SK-N-SH treated with all-trans-retinoic acid at 6 μM for 48 hours (cell line): ENCODE measurements at regions not wholly inside any gene's neighbourhood (a gene's known extent, or its start where the extent isn't known, plus 50 kb on each side); places are given as distances from the start of the nearest gene placed in this dataset.

Experiments
- ATAC-seq: fragments of 200-7000 bp; cut with Tn5 transposase; 3 replicates; pipeline ENCODE4 v1.9.1; 2020; ENCODE audit warnings: mild to moderate bottlenecking, moderate library complexity
- ARNTL ChIP-seq: fragments of 450-650 bp; formaldehyde crosslinking; IDR thresholded peaks from 2 replicates; pipeline ENCODE4 v1.5.0; 2020; ENCODE audit warnings: low read depth, mild to moderate bottlenecking, moderate library complexity, borderline replicate concordance
- BACH2 ChIP-seq: fragments of 250-450 bp; sonication (Bioruptor Pico); IDR thresholded peaks from 2 replicates; pipeline ENCODE4 v1.9.0; 2021; ENCODE audit warnings: mild to moderate bottlenecking, borderline replicate concordance
- CSDC2 ChIP-seq: fragments of 250-450 bp; sonication (Bioruptor Pico); IDR thresholded peaks from 2 replicates; pipeline ENCODE4 v1.5.0; 2020; ENCODE audit warnings: mild to moderate bottlenecking, moderate library complexity
- ISL1 ChIP-seq: fragments of 250-450 bp; sonication (Bioruptor Pico); IDR thresholded peaks from 2 replicates; pipeline ENCODE4 v2.1.2; 2022; ENCODE audit warnings: mild to moderate bottlenecking, moderate library complexity
- OSR1 ChIP-seq: fragments of 250-450 bp; sonication (Bioruptor Pico); IDR thresholded peaks from 2 replicates; pipeline ENCODE4 v1.8.0; 2022; ENCODE audit warnings: moderate library complexity, mild to moderate bottlenecking, inconsistent platforms
- PPARA ChIP-seq: fragments of 250-450 bp; sonication (Bioruptor Pico); IDR thresholded peaks from 2 replicates; pipeline ENCODE4 v1.5.0; 2020; ENCODE audit warnings: mild to moderate bottlenecking, borderline replicate concordance
- RARB ChIP-seq: fragments of 250-450 bp; sonication (Bioruptor Pico); IDR thresholded peaks from 2 replicates; pipeline ENCODE4 v1.8.0; 2021; ENCODE audit warnings: mild to moderate bottlenecking, moderate library complexity
- SNAI2 ChIP-seq: fragments of 250-450 bp; sonication (Bioruptor Pico); IDR thresholded peaks from 2 replicates; pipeline ENCODE4 v1.5.0; 2020; ENCODE audit warnings: mild to moderate bottlenecking, moderate library complexity
- TCF4 ChIP-seq: fragments of 250-450 bp; sonication (Bioruptor Pico); IDR thresholded peaks from 2 replicates; pipeline ENCODE4 v1.8.0; 2021; ENCODE audit warnings: mild to moderate bottlenecking, moderate library complexity, borderline replicate concordance
- TOX ChIP-seq: fragments of 250-450 bp; sonication (Bioruptor Pico); IDR thresholded peaks from 2 replicates; pipeline ENCODE4 v1.8.0; 2021; ENCODE audit warnings: mild to moderate bottlenecking, moderate library complexity, borderline replicate concordance
- ZC3H10 ChIP-seq: fragments of 250-450 bp; sonication (Bioruptor Pico); IDR thresholded peaks from 2 replicates; pipeline ENCODE4 v1.5.1; 2021; ENCODE audit warnings: mild to moderate bottlenecking, moderate library complexity
- ZFP3 ChIP-seq: fragments of 250-450 bp; sonication (Bioruptor Pico); IDR thresholded peaks from 2 replicates; pipeline ENCODE4 v1.5.0; 2020; ENCODE audit warnings: mild to moderate bottlenecking, moderate library complexity
- ZFP30 ChIP-seq: fragments of 450-650 bp; formaldehyde crosslinking; IDR thresholded peaks from 2 replicates; pipeline ENCODE4 v1.5.0; 2022; ENCODE audit warnings: mild to moderate bottlenecking, moderate library complexity
- TF ChIP-seq, protein P1 (sequence below): fragments of 250-450 bp; sonication (Bioruptor Pico); IDR thresholded peaks from 2 replicates; pipeline ENCODE4 v1.5.1; 2021; ENCODE audit warnings: mild to moderate bottlenecking, moderate library complexity
- TF ChIP-seq, protein P2 (sequence below): fragments of 250-450 bp; sonication (Bioruptor Pico); IDR thresholded peaks from 2 replicates; pipeline ENCODE4 v1.5.1; 2020; ENCODE audit warnings: low read depth, mild to moderate bottlenecking, moderate library complexity
- TF ChIP-seq, protein P3 (sequence below): fragments of 250-450 bp; sonication (Bioruptor Pico); IDR thresholded peaks from 2 replicates; pipeline ENCODE4 v1.8.0; 2021; ENCODE audit warnings: low read depth, mild to moderate bottlenecking, moderate library complexity, borderline replicate concordance
- TF ChIP-seq, protein P4 (sequence below): fragments of 250-450 bp; sonication (Bioruptor Pico); IDR thresholded peaks from 2 replicates; pipeline ENCODE4 v1.8.0; 2020; ENCODE audit warnings: mild to moderate bottlenecking, moderate library complexity, borderline replicate concordance
- TF ChIP-seq, protein P5 (sequence below): fragments of 250-450 bp; sonication (Bioruptor Pico); IDR thresholded peaks from 2 replicates; pipeline ENCODE4 v1.5.0; 2020; ENCODE audit warnings: mild to moderate bottlenecking, moderate library complexity

DNA sequence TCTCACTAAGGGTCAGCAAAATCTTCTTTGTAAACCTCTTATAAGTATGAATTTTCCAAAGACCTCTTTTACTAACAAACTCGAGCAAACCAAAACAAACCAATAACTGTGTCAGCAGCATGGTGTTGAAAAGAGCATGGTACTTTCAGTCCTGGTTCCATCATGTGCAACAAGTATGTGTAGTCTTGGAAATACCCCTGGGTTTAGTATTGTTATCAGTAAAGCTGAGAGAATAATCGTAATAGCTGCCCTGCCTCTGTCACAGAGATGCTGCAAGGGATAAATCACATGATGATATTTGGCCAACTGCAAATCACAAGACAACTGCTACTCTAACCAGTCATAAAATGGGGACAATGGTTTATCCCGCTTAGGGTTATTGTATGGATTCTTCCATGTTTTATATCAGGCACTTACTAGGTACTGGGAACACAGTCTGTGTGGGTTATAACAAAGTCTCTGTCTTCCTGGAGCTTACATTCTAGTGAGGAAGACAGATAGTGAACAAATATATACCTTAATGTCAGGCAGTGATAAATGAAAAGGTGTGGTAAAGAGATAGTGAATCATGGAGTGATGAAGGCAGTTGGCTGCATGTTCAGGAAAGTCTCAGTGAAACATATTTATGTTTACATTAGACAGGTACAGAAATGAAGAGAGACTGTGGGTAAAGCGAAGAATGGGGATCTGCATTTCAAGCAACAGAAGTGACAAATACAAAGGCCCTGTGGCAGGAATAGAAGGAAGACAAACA is 60.5 kb upstream of the C10orf90 start:
- TF ChIP-seq, protein P1, sequence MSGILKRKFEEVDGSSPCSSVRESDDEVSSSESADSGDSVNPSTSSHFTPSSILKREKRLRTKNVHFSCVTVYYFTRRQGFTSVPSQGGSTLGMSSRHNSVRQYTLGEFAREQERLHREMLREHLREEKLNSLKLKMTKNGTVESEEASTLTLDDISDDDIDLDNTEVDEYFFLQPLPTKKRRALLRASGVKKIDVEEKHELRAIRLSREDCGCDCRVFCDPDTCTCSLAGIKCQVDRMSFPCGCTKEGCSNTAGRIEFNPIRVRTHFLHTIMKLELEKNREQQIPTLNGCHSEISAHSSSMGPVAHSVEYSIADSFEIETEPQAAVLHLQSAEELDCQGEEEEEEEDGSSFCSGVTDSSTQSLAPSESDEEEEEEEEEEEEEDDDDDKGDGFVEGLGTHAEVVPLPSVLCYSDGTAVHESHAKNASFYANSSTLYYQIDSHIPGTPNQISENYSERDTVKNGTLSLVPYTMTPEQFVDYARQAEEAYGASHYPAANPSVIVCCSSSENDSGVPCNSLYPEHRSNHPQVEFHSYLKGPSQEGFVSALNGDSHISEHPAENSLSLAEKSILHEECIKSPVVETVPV (CRISPR knock-in tag), result no peak
- TF ChIP-seq ZC3H10 (CRISPR knock-in tag), result no peak
- no peak for ATAC-seq

DNA sequence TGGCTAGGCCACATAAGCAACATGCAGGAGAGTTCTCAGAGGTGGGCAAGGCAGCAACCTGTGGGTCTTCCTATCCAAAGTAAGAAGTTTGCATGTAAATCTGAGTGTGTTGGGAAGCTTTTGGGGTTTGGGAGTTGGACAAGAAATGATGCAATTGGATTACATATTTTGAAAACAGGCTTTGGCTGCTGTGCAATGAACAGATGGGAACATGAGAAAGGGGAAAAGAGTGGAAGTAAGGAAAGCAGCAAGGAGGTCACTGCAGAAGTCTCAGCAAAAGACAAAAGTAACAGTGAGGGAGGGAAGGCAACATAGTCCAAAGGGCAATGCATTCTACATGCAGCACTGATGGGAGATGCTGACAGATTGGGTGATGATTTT is 61.1 kb upstream of the C10orf90 start:
- no peak for TF ChIP-seq TOX (CRISPR knock-in tag)
- TF ChIP-seq CSDC2 (CRISPR knock-in tag), result no peak
- TF ChIP-seq, protein P2, sequence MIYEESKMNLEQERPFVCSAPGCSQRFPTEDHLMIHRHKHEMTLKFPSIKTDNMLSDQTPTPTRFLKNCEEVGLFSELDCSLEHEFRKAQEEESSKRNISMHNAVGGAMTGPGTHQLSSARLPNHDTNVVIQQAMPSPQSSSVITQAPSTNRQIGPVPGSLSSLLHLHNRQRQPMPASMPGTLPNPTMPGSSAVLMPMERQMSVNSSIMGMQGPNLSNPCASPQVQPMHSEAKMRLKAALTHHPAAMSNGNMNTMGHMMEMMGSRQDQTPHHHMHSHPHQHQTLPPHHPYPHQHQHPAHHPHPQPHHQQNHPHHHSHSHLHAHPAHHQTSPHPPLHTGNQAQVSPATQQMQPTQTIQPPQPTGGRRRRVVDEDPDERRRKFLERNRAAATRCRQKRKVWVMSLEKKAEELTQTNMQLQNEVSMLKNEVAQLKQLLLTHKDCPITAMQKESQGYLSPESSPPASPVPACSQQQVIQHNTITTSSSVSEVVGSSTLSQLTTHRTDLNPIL (CRISPR knock-in tag), result no peak
- TF ChIP-seq ISL1 (CRISPR knock-in tag), result no peak
- no peak for TF ChIP-seq TCF4 (CRISPR knock-in tag)
- no peak for TF ChIP-seq SNAI2 (CRISPR knock-in tag)
- TF ChIP-seq, protein P3, sequence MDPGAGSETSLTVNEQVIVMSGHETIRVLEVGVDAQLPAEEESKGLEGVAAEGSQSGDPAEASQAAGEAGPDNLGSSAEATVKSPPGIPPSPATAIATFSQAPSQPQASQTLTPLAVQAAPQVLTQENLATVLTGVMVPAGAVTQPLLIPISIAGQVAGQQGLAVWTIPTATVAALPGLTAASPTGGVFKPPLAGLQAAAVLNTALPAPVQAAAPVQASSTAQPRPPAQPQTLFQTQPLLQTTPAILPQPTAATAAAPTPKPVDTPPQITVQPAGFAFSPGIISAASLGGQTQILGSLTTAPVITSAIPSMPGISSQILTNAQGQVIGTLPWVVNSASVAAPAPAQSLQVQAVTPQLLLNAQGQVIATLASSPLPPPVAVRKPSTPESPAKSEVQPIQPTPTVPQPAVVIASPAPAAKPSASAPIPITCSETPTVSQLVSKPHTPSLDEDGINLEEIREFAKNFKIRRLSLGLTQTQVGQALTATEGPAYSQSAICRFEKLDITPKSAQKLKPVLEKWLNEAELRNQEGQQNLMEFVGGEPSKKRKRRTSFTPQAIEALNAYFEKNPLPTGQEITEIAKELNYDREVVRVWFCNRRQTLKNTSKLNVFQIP (CRISPR knock-in tag), result no peak
- TF ChIP-seq, all 23 proteins: peak for 0
- no peak for ATAC-seq

DNA sequence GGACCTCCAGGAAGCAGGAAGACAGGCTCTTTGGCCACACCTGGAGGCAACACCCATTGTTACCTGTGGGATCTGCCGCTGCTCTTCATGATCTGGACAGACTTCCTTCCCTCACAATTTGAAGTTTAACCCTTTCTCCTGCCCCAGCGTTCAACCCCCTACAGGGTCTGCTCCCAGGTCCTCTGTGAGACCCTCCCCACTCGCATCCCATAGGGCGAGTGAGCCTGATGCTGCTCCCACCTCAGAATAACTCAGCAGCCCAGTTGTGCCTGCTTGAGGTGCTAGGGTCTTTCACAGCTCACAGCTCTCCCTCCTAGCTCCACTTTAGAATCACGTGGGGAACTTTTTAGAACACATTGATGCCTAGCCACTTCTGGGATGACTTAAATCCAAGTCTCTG is 61.8 kb upstream of the C10orf90 start:
- TF ChIP-seq TCF4 (CRISPR knock-in tag) (no peak), ZFP30 (CRISPR knock-in tag) (no peak), ISL1 (CRISPR knock-in tag) (no peak), CSDC2 (CRISPR knock-in tag) (no peak)
- TF ChIP-seq, protein P4, sequence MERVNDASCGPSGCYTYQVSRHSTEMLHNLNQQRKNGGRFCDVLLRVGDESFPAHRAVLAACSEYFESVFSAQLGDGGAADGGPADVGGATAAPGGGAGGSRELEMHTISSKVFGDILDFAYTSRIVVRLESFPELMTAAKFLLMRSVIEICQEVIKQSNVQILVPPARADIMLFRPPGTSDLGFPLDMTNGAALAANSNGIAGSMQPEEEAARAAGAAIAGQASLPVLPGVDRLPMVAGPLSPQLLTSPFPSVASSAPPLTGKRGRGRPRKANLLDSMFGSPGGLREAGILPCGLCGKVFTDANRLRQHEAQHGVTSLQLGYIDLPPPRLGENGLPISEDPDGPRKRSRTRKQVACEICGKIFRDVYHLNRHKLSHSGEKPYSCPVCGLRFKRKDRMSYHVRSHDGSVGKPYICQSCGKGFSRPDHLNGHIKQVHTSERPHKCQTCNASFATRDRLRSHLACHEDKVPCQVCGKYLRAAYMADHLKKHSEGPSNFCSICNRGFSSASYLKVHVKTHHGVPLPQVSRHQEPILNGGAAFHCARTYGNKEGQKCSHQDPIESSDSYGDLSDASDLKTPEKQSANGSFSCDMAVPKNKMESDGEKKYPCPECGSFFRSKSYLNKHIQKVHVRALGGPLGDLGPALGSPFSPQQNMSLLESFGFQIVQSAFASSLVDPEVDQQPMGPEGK (CRISPR knock-in tag), result no peak
- TF ChIP-seq, protein P5, sequence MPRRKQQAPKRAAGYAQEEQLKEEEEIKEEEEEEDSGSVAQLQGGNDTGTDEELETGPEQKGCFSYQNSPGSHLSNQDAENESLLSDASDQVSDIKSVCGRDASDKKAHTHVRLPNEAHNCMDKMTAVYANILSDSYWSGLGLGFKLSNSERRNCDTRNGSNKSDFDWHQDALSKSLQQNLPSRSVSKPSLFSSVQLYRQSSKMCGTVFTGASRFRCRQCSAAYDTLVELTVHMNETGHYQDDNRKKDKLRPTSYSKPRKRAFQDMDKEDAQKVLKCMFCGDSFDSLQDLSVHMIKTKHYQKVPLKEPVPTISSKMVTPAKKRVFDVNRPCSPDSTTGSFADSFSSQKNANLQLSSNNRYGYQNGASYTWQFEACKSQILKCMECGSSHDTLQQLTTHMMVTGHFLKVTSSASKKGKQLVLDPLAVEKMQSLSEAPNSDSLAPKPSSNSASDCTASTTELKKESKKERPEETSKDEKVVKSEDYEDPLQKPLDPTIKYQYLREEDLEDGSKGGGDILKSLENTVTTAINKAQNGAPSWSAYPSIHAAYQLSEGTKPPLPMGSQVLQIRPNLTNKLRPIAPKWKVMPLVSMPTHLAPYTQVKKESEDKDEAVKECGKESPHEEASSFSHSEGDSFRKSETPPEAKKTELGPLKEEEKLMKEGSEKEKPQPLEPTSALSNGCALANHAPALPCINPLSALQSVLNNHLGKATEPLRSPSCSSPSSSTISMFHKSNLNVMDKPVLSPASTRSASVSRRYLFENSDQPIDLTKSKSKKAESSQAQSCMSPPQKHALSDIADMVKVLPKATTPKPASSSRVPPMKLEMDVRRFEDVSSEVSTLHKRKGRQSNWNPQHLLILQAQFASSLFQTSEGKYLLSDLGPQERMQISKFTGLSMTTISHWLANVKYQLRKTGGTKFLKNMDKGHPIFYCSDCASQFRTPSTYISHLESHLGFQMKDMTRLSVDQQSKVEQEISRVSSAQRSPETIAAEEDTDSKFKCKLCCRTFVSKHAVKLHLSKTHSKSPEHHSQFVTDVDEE (CRISPR knock-in tag), result no peak
- ATAC-seq, result no peak

DNA sequence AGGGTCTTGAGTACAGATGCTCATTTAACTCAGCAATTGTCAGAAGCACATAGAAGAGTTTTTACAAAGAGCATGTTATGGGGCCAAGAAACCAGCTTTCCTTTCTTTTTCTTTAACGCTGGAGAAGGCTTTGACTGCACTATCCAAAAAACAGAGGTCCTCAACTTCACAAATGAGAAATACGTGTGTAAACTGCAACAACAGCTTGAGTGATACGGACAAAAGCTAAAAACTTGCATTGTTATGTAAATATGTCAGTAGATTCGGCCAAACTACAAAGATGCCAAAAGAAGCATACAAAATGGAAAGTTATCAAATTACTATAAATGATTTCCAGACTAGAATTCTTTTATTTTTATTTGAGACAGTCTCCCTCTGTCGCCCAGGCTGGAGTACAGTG is 62.4 kb upstream of the C10orf90 start:
- no peak for ATAC-seq
- TF ChIP-seq ZFP3 (no peak), ISL1 (CRISPR knock-in tag) (no peak), CSDC2 (CRISPR knock-in tag) (no peak), PPARA (CRISPR knock-in tag) (no peak), TCF4 (CRISPR knock-in tag) (no peak), OSR1 (CRISPR knock-in tag) (no peak), RARB (CRISPR knock-in tag) (no peak), SNAI2 (CRISPR knock-in tag) (no peak), BACH2 (CRISPR knock-in tag) (no peak), ARNTL (no peak), TOX (CRISPR knock-in tag) (no peak)
- TF ChIP-seq, protein P5 (CRISPR knock-in tag), result no peak
- TF ChIP-seq, protein P1 (CRISPR knock-in tag), result no peak
- TF ChIP-seq, protein P3 (CRISPR knock-in tag), result no peak
